ENCODE measurements at regions not wholly inside any gene's neighbourhood (a gene's known extent, or its start where the extent isn't known, plus 50 kb on each side); places are given as distances from the start of the nearest gene placed in this dataset.

- no peak for DNase-seq
These were observed 434.6 kb upstream of the PRMT6 start for GRCh38 chr1:106621853-106622252.

- no peak for DNase-seq
These were observed 418.9 kb upstream of the PRMT6 start for GRCh38 chr1:106637566-106637965.

- DNase-seq = no peak
These were observed 410.2 kb upstream of the PRMT6 start for GRCh38 chr1:106646261-106646784.

GRCh38 chr1:106646816-106647215 lies 409.7 kb upstream of the PRMT6 start:
- DNase-seq = no peak

- no peak for DNase-seq
These were observed 405.3 kb upstream of the PRMT6 start for GRCh38 chr1:106651028-106651762.

GRCh38 chr1:106659490-106660244 lies 396.8 kb upstream of the PRMT6 start:
- DNase-seq = no peak

- no peak for DNase-seq
These were observed 380.9 kb upstream of the PRMT6 start for GRCh38 chr1:106675558-106675957.

- DNase-seq = no peak
These were observed 380.5 kb upstream of the PRMT6 start for GRCh38 chr1:106676021-106676420.

GRCh38 chr1:106677181-106677580 lies 379.3 kb upstream of the PRMT6 start:
- no peak for DNase-seq

GRCh38 chr1:106677721-106678120 lies 378.8 kb upstream of the PRMT6 start:
- DNase-seq = no peak

- DNase-seq = no peak
These were observed 378.0 kb upstream of the PRMT6 start for GRCh38 chr1:106678279-106679050.

GRCh38 chr1:106680216-106680615 lies 376.3 kb upstream of the PRMT6 start:
- DNase-seq = no peak

GRCh38 chr1:106680776-106681344 lies 375.6 kb upstream of the PRMT6 start:
- DNase-seq = no peak

- DNase-seq = no peak
These were observed 374.4 kb upstream of the PRMT6 start for GRCh38 chr1:106681939-106682522.

GRCh38 chr1:106688446-106688845 lies 368.0 kb upstream of the PRMT6 start:
- DNase-seq = no peak

GRCh38 chr1:106698660-106699059 lies 357.8 kb upstream of the PRMT6 start:
- DNase-seq = no peak

GRCh38 chr1:106699433-106699832 lies 357.0 kb upstream of the PRMT6 start:
- DNase-seq = no peak

GRCh38 chr1:106700211-106700610 lies 356.3 kb upstream of the PRMT6 start:
- no peak for DNase-seq

- DNase-seq = no peak
These were observed 350.5 kb upstream of the PRMT6 start for GRCh38 chr1:106705971-106706370.

- DNase-seq = no peak
These were observed 338.9 kb upstream of the PRMT6 start for GRCh38 chr1:106717591-106717990.

- no peak for DNase-seq
These were observed 334.7 kb upstream of the PRMT6 start for GRCh38 chr1:106721790-106722189.

GRCh38 chr1:106722466-106722865 lies 334.0 kb upstream of the PRMT6 start:
- no peak for DNase-seq

- no peak for DNase-seq
These were observed 329.3 kb upstream of the PRMT6 start for GRCh38 chr1:106727171-106727570.
